Liver (tissue), 3 donors: ENCODE measurements at regions not wholly inside any gene's neighbourhood (a gene's known extent, or its start where the extent isn't known, plus 50 kb on each side); places are given as distances from the start of the nearest gene placed in this dataset.

Source experiments
- EGR1 ChIP-seq, 2 donors: IDR thresholded peaks; 2 replicates each; pipeline ENCODE4 v1.6.1; 2016 to 2018; ENCODE audit warnings: antibody characterized with exemption in 2 of 2, low read depth in 2 of 2
- FOXA1 ChIP-seq: IDR thresholded peaks from 2 replicates; pipeline ENCODE4 v1.6.1; 2016; ENCODE audit warnings: antibody characterized with exemption
- HNF4G ChIP-seq: IDR thresholded peaks from 2 replicates; pipeline ENCODE4 v1.6.1; 2016; ENCODE audit warnings: antibody characterized with exemption
- SP1 ChIP-seq: IDR thresholded peaks from 2 replicates; pipeline ENCODE4 v1.6.1; 2018; ENCODE audit warnings: antibody characterized with exemption, mild to moderate bottlenecking
- TF ChIP-seq, protein P1 (sequence below): fragments of 150-350 bp; IDR thresholded peaks from 2 replicates; pipeline ENCODE4 v1.5.1; 2017; ENCODE audit warnings: improper control_type of control experiment, low read depth, low read length; ENCODE audit not compliant: missing input control
- TF ChIP-seq, protein P2 (sequence below): IDR thresholded peaks from 2 replicates; pipeline ENCODE4 v1.6.1; 2016; ENCODE audit warnings: antibody characterized with exemption
- TF ChIP-seq, protein P3 (sequence below): IDR thresholded peaks from 2 replicates; pipeline ENCODE4 v1.6.1; 2016; ENCODE audit warnings: antibody characterized with exemption
- donor health status: healthy.
- donor health status: healthy.

DNA sequence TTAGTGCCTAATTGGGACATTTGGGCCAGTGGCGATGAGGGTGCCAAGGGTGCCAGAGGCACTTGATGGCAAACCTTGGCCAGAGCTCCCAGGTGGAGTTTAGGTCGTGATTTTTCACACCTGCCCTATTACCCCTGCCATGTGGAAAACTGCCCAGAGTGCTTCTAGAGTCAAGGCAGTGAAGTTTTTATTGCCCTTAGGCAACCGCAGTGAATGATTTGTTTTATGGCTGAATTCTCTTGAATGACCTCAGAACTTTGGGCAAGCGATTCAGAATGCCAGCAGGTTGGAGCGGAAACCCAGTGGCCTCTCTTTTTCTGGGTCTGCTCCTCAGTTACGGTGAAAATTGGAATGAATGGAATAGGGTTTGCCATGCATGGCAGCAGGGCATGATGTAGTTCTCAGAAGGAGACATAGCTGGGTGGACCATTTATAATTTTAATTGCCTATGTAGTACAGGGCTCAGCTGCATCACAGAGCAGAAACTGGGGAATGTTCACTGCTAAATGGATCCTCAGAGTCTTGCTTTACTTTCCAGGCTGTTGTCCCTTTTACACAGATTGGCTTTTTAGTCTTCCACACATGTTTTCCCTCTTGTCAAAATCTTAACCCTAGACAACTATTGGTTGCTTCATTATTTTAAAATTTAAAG, 820.0 kb upstream of the SEMA6A start:
- TF ChIP-seq, protein P1, sequence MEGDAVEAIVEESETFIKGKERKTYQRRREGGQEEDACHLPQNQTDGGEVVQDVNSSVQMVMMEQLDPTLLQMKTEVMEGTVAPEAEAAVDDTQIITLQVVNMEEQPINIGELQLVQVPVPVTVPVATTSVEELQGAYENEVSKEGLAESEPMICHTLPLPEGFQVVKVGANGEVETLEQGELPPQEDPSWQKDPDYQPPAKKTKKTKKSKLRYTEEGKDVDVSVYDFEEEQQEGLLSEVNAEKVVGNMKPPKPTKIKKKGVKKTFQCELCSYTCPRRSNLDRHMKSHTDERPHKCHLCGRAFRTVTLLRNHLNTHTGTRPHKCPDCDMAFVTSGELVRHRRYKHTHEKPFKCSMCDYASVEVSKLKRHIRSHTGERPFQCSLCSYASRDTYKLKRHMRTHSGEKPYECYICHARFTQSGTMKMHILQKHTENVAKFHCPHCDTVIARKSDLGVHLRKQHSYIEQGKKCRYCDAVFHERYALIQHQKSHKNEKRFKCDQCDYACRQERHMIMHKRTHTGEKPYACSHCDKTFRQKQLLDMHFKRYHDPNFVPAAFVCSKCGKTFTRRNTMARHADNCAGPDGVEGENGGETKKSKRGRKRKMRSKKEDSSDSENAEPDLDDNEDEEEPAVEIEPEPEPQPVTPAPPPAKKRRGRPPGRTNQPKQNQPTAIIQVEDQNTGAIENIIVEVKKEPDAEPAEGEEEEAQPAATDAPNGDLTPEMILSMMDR: no peak
- TF ChIP-seq, protein P2, sequence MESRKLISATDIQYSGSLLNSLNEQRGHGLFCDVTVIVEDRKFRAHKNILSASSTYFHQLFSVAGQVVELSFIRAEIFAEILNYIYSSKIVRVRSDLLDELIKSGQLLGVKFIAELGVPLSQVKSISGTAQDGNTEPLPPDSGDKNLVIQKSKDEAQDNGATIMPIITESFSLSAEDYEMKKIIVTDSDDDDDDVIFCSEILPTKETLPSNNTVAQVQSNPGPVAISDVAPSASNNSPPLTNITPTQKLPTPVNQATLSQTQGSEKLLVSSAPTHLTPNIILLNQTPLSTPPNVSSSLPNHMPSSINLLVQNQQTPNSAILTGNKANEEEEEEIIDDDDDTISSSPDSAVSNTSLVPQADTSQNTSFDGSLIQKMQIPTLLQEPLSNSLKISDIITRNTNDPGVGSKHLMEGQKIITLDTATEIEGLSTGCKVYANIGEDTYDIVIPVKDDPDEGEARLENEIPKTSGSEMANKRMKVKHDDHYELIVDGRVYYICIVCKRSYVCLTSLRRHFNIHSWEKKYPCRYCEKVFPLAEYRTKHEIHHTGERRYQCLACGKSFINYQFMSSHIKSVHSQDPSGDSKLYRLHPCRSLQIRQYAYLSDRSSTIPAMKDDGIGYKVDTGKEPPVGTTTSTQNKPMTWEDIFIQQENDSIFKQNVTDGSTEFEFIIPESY: no peak
- TF ChIP-seq HNF4G (no peak), EGR1 (IDR thresholded peaks at IDR 0.05; ENCODE audit: low read depth in 2 of 2) (no peak), FOXA1 (no peak), SP1 (no peak)
- TF ChIP-seq, protein P3, sequence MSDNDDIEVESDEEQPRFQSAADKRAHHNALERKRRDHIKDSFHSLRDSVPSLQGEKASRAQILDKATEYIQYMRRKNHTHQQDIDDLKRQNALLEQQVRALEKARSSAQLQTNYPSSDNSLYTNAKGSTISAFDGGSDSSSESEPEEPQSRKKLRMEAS: no peak
